ENCODE measurements at regions not wholly inside any gene's neighbourhood (a gene's known extent, or its start where the extent isn't known, plus 50 kb on each side); places are given as distances from the start of the nearest gene placed in this dataset.

DNA sequence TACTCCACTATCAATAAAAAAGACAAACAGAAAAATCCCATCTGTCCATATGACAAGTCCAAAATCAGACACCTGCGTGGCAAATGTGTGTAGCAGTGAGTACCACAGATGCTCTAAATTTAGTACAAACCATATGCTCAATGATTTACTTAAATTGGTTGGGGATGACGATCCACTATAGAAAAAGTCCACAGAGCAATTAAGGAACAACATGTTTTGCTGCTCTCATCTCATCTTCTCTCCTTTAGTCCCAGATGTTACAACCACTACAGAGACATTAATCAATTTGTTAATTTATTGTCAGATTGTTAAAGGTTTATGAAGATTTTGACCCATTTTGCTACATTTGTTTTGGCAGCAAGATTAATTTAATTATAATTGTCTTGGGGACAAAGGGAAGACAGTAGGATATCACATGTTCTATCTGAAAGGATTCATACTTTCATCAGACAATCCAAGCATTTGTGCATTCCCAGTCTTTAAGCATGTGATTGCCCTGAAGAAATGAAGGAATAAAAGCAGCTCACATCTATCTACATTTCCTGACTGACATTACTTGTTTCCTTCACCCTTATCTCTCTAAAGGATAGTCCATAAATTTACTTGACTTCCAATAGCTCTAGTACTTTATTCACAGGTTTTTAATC, 2268.1 kb downstream of the PCDH7 start:
- TF ChIP-seq, protein P1, sequence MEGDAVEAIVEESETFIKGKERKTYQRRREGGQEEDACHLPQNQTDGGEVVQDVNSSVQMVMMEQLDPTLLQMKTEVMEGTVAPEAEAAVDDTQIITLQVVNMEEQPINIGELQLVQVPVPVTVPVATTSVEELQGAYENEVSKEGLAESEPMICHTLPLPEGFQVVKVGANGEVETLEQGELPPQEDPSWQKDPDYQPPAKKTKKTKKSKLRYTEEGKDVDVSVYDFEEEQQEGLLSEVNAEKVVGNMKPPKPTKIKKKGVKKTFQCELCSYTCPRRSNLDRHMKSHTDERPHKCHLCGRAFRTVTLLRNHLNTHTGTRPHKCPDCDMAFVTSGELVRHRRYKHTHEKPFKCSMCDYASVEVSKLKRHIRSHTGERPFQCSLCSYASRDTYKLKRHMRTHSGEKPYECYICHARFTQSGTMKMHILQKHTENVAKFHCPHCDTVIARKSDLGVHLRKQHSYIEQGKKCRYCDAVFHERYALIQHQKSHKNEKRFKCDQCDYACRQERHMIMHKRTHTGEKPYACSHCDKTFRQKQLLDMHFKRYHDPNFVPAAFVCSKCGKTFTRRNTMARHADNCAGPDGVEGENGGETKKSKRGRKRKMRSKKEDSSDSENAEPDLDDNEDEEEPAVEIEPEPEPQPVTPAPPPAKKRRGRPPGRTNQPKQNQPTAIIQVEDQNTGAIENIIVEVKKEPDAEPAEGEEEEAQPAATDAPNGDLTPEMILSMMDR (conservative IDR thresholded peaks at IDR 0.05; ENCODE audit: low read depth, low read length), result no peak
- TF ChIP-seq EZH2phosphoT487 (IDR thresholded peaks at IDR 0.05; ENCODE audit: borderline replicate concordance, low read length) (no peak), EZH2 (IDR thresholded peaks at IDR 0.05; ENCODE audit: low read length, unreplicated experiment) (no peak)
- H3K4me2 ChIP-seq (ENCODE audit: low read length), result no peak overlapping the region
- no peaks in the 10 kb centered on the region for H3F3A ChIP-seq (ENCODE audit: low read length, unreplicated experiment)
- intact Hi-C loops (cut with micrococcal nuclease), result no loop called here
- no peak overlapping the region for H3K27ac ChIP-seq (ENCODE audit: low read length)
- no peaks in the 10 kb centered on the region for H3K9me2 ChIP-seq (replicated peaks; ENCODE audit: low read length)
- peaks cover 21% of the 10 kb centered on the region for H3K4me1 ChIP-seq (ENCODE audit: insufficient read depth, low read length)
- H2AFZ ChIP-seq (ENCODE audit: low read length), result no peak overlapping the region
- ATAC-seq, result no peak
- no peaks in the 10 kb centered on the region for H3K79me2 ChIP-seq (ENCODE audit: low read length)
- ChIA-PET POLR2A (ENCODE audit: unreplicated experiment) (no interaction called here), CTCF (no interaction called here)
- H3K36me3 ChIP-seq (ENCODE audit: low read depth, low read length), result no peaks in the 10 kb centered on the region
- no peaks in the 10 kb centered on the region for H4K20me1 ChIP-seq (ENCODE audit: low read length)
- BruUV-seq (replicated peaks), result no TSS peak
- no peak for DNase-seq
- no peak overlapping the region for H3K4me3 ChIP-seq (ENCODE audit: low read length)
- no peaks in the 10 kb centered on the region for H3K9me3 ChIP-seq (ENCODE audit: low read length)
- no peaks in the 10 kb centered on the region for H3K27me3 ChIP-seq (ENCODE audit: low read length)
- no peak overlapping the region for H3K9ac ChIP-seq (ENCODE audit: low read length)

DNA sequence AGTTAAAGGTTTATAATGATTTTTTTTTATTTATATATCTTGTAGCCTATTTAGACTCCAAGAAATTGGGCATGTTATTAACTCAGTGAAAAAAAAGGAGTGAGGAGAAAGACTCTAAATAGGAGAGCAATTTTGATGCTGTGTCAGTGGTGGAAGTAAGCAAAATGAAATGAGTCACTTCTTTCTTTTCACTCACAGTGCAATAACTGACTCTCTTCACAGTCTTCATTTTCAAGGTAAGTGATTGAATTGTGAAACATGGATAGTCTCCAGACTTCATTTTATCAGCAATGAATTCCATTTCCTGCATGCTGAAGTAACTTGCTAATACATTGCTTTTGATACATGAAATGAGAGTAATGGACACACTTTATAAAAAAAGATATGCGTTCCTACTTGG, 2271.5 kb downstream of the PCDH7 start:
- POLR2A ChIA-PET (ENCODE audit: unreplicated experiment), result no interaction called here
- no peak overlapping the region for H2AFZ ChIP-seq (ENCODE audit: low read length)
- ATAC-seq (no peak), DNase-seq (no peak)
- H3K9me3 ChIP-seq (ENCODE audit: low read length), result no peaks in the 10 kb centered on the region
- no TSS peak for BruUV-seq (replicated peaks)
- no peaks in the 10 kb centered on the region for H3K9me2 ChIP-seq (replicated peaks; ENCODE audit: low read length)
- no peaks in the 10 kb centered on the region for H3K27me3 ChIP-seq (ENCODE audit: low read length)
- intact Hi-C loops (cut with micrococcal nuclease), result no loop called here
- no peak overlapping the region for H3K9ac ChIP-seq (ENCODE audit: low read length)
- H3K4me1 ChIP-seq (ENCODE audit: insufficient read depth, low read length), result peaks cover 3% of the 10 kb centered on the region
- H3F3A ChIP-seq (ENCODE audit: low read length, unreplicated experiment), result no peaks in the 10 kb centered on the region
- no peak overlapping the region for H3K4me2 ChIP-seq (ENCODE audit: low read length)
- no peaks in the 10 kb centered on the region for H3K79me2 ChIP-seq (ENCODE audit: low read length)
- TF ChIP-seq EZH2phosphoT487 (IDR thresholded peaks at IDR 0.05; ENCODE audit: borderline replicate concordance, low read length) (no peak), EZH2 (IDR thresholded peaks at IDR 0.05; ENCODE audit: low read length, unreplicated experiment) (no peak)
- TF ChIP-seq, protein P1 (conservative IDR thresholded peaks at IDR 0.05; ENCODE audit: low read depth, low read length), result no peak
- H3K27ac ChIP-seq (ENCODE audit: low read length), result no peak overlapping the region
- CTCF ChIA-PET, result no interaction called here
- H4K20me1 ChIP-seq (ENCODE audit: low read length), result no peaks in the 10 kb centered on the region
- H3K4me3 ChIP-seq (ENCODE audit: low read length), result no peak overlapping the region
- H3K36me3 ChIP-seq (ENCODE audit: low read depth, low read length), result no peaks in the 10 kb centered on the region

DNA sequence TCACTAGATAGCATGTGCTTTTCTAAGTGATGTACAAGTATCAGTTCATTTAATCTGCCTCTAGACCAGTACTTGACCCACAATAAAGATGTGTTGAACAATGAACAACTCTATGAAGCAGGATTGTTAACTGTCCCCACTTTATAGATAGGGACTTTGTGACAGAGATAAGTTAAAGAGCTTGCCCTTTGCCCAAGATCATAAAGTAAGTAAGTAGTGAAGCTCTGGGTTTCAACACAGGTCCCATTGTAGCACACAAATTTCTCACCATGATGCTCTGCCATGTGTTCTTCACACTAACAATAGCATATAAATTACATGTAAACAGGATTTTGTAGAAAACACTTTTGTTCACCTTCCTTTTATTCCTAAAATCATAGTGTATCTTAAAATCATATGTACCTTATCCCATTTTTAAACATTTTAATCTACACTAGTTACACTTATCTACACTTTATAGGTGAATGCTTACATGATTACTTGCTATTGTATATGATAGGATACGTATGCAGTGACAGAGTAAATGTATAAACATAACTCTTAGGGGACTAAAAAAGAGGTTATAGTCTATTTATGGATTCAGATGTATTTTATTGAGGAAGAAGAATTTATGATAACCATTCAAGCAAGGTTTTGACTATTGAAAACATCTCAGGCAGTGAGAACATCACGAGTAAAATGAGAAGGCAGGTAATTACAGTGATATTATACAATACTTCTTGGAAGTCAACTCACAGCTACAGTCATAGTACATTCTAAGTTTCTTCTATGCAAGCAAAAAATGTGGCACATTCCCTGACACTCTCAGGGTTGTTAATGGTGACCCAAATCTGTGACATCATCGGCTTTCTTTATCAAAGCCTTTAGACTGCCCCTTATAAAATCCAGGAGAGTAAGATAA, 2275.1 kb downstream of the PCDH7 start:
- Histone ChIP-seq H3K9me3 (ENCODE audit: low read length) (no peaks in the 10 kb centered on the region), H3K9me2 (replicated peaks; ENCODE audit: low read length) (no peaks in the 10 kb centered on the region), H3K9ac (ENCODE audit: low read length) (no peak overlapping the region), H3K36me3 (ENCODE audit: low read depth, low read length) (no peaks in the 10 kb centered on the region), H3K27me3 (ENCODE audit: low read length) (no peaks in the 10 kb centered on the region), H3K4me1 (ENCODE audit: insufficient read depth, low read length) (no peaks in the 10 kb centered on the region), H4K20me1 (ENCODE audit: low read length) (no peaks in the 10 kb centered on the region), H3K4me2 (ENCODE audit: low read length) (no peak overlapping the region), H3K4me3 (ENCODE audit: low read length) (no peak overlapping the region), H2AFZ (ENCODE audit: low read length) (no peak overlapping the region), H3K79me2 (ENCODE audit: low read length) (no peaks in the 10 kb centered on the region), H3K27ac (ENCODE audit: low read length) (no peak overlapping the region), H3F3A (ENCODE audit: low read length, unreplicated experiment) (no peaks in the 10 kb centered on the region)
- DNase-seq (no peak), ATAC-seq (no peak)
- ChIA-PET CTCF (no interaction called here), POLR2A (ENCODE audit: unreplicated experiment) (no interaction called here)
- TF ChIP-seq EZH2phosphoT487 (IDR thresholded peaks at IDR 0.05; ENCODE audit: borderline replicate concordance, low read length) (no peak), EZH2 (IDR thresholded peaks at IDR 0.05; ENCODE audit: low read length, unreplicated experiment) (no peak)
- TF ChIP-seq, protein P1 (conservative IDR thresholded peaks at IDR 0.05; ENCODE audit: low read depth, low read length), result no peak
- intact Hi-C loops (cut with micrococcal nuclease), result no loop called here
- BruUV-seq (replicated peaks), result no TSS peak
